HG03378 (cell line): ENCODE measurements at regions not wholly inside any gene's neighbourhood (a gene's known extent, or its start where the extent isn't known, plus 50 kb on each side); places are given as distances from the start of the nearest gene placed in this dataset.
"Not testable (repeated sequence)": the region's sequence is repeated elsewhere in the genome, so short reads cannot be mapped to it uniquely, and the experiment has no call there.

Source experiments
- ATAC-seq: cut with Tn5 transposase; IDR thresholded peaks from one replicate; pipeline ENCODE4 v1.9.1; 2021; ENCODE audit warnings: mild to moderate bottlenecking, moderate library complexity; ENCODE audit not compliant: unreplicated experiment

GRCh38 chr5:84885485-84886258 is 501.0 kb upstream of the EDIL3 start:
- ATAC-seq: no peak

GRCh38 chr5:84881737-84882136 is 497.1 kb upstream of the EDIL3 start:
- ATAC-seq: no peak

- no peak for ATAC-seq
Measured at GRCh38 chr5:84874196-84874595, 489.5 kb upstream of the EDIL3 start.

GRCh38 chr5:84872768-84873167 is 488.1 kb upstream of the EDIL3 start:
- no peak for ATAC-seq

GRCh38 chr5:84870369-84870768 is 485.7 kb upstream of the EDIL3 start:
- no peak for ATAC-seq

GRCh38 chr5:84869675-84870074 is 485.0 kb upstream of the EDIL3 start:
- no peak for ATAC-seq

GRCh38 chr5:84863936-84864335 is 479.3 kb upstream of the EDIL3 start:
- not testable (repeated sequence) for ATAC-seq

- ATAC-seq: no peak
Measured at GRCh38 chr5:84863020-84863419, 478.3 kb upstream of the EDIL3 start.

GRCh38 chr5:84862132-84862531 is 477.5 kb upstream of the EDIL3 start:
- no peak for ATAC-seq

GRCh38 chr5:84861306-84861705 is 476.6 kb upstream of the EDIL3 start:
- no peak for ATAC-seq

- no peak for ATAC-seq
Measured at GRCh38 chr5:84859056-84859455, 474.4 kb upstream of the EDIL3 start.

GRCh38 chr5:84831701-84832100 is 447.0 kb upstream of the EDIL3 start:
- ATAC-seq: no peak

- no peak for ATAC-seq
Measured at GRCh38 chr5:84830265-84830664, 445.6 kb upstream of the EDIL3 start.

- no peak for ATAC-seq
Measured at GRCh38 chr5:84825606-84826005, 440.9 kb upstream of the EDIL3 start.

- no peak for ATAC-seq
Measured at GRCh38 chr5:84821924-84822323, 437.2 kb upstream of the EDIL3 start.

- no peak for ATAC-seq
Measured at GRCh38 chr5:84817953-84818352, 433.3 kb upstream of the EDIL3 start.

- no peak for ATAC-seq
Measured at GRCh38 chr5:84816746-84817547, 432.3 kb upstream of the EDIL3 start.

GRCh38 chr5:84816160-84816559 is 431.5 kb upstream of the EDIL3 start:
- ATAC-seq: no peak

- no peak for ATAC-seq
Measured at GRCh38 chr5:84805473-84805872, 420.8 kb upstream of the EDIL3 start.

- no peak for ATAC-seq
Measured at GRCh38 chr5:84796399-84796798, 411.7 kb upstream of the EDIL3 start.

- ATAC-seq: no peak
Measured at GRCh38 chr5:84794486-84795035, 409.9 kb upstream of the EDIL3 start.

GRCh38 chr5:84791730-84792129 is 407.1 kb upstream of the EDIL3 start:
- no peak for ATAC-seq
